HEK293 (cell line): ENCODE measurements at regions not wholly inside any gene's neighbourhood (a gene's known extent, or its start where the extent isn't known, plus 50 kb on each side); places are given as distances from the start of the nearest gene placed in this dataset.

Experiments
- CTCF ChIP-seq: fragments of 450-650 bp; formaldehyde crosslinking; IDR thresholded peaks from 2 replicates; pipeline ENCODE4 v1.5.1; 2016; ENCODE audit warnings: missing biosample characterization, missing genetic modification characterization
- PRDM4 ChIP-seq: fragments of 450-650 bp; formaldehyde crosslinking; IDR thresholded peaks from 2 replicates; pipeline ENCODE4 v1.5.1; 2017; ENCODE audit warnings: missing biosample characterization, missing genetic modification characterization
- ZNF148 ChIP-seq: fragments of 450-650 bp; formaldehyde crosslinking; IDR thresholded peaks from 2 replicates; pipeline ENCODE4 v1.5.0; 2017; ENCODE audit warnings: missing biosample characterization, missing genetic modification characterization, borderline replicate concordance
- ZNF501 ChIP-seq: fragments of 450-650 bp; formaldehyde crosslinking; IDR thresholded peaks from 2 replicates; pipeline ENCODE4 v1.5.1; 2016; ENCODE audit warnings: missing biosample characterization, missing genetic modification characterization
- ZNF596 ChIP-seq: fragments of 450-650 bp; IDR thresholded peaks from 2 replicates; pipeline ENCODE4 v1.5.0; 2018; ENCODE audit warnings: missing biosample characterization, mild to moderate bottlenecking, missing genetic modification characterization, moderate library complexity
- ZNF747 ChIP-seq: fragments of 450-650 bp; formaldehyde crosslinking; IDR thresholded peaks from 2 replicates; pipeline ENCODE4 v1.5.1; 2016; ENCODE audit warnings: missing biosample characterization, missing genetic modification characterization

- TF ChIP-seq CTCF (tag by site-specific recombination) (no peak), ZNF747 (no peak), ZNF148 (no peak), PRDM4 (tag by site-specific recombination) (no peak), ZNF596 (tag by site-specific recombination) (no peak), ZNF501 (no peak)
These were observed 51.6 kb upstream of the GRM7 start for GRCh38 chr3:6809349-6809748.
